ENCODE measurements at regions not wholly inside any gene's neighbourhood (a gene's known extent, or its start where the extent isn't known, plus 50 kb on each side); places are given as distances from the start of the nearest gene placed in this dataset.

DNA sequence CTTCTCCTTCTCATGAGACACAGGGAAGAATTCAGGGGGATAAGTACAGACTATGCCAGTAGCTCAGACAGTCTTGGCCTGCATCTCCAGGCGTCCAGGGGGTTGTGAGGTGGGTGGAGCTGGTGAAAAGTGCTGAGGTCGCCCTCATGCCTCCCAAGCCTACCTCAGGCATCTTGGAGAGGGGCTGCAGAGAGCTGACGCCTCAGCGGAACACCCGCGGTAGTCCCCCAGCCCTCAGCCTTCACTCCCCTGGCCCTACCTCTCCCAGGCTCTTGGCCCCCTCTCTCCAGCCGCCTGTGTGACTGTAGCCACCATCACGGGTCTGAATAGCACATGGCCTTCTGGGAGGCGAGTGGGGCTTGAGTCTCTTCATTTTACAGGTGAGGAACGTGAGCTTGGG is 59.8 kb upstream of the DLK1 start:
- Histone ChIP-seq H3K18ac (ENCODE audit: insufficient read length, low read depth, low read length) (no peak overlapping the region), H3K9me3 (ENCODE audit: control insufficient read depth, low read depth, low read length) (no peaks in the 10 kb centered on the region), H2AFZ (ENCODE audit: low read length) (no peak overlapping the region), H3K14ac (ENCODE audit: insufficient read depth, low read length) (no peak overlapping the region), H3T11ph (ENCODE audit: low read length) (no peak overlapping the region), H2BK15ac (ENCODE audit: low read depth, low read length) (no peak overlapping the region), H3K9ac (ENCODE audit: extremely low read depth, insufficient read length, low read length) (no peak overlapping the region), H3K4me2 (ENCODE audit: insufficient read depth, insufficient read length, low read length) (no peak overlapping the region), H3K27ac (ENCODE audit: insufficient read length, low read depth, low read length) (no peak overlapping the region), H3K4ac (ENCODE audit: low read depth, low read length) (no peak overlapping the region), H3K56ac (ENCODE audit: insufficient read length, low read depth, low read length) (no peak overlapping the region), H3K23ac (ENCODE audit: insufficient read length, low read depth, low read length) (no peak overlapping the region), H4K91ac (ENCODE audit: insufficient read length, low read depth, low read length) (no peak overlapping the region), H2BK12ac (ENCODE audit: insufficient read length, low read depth, low read length) (no peak overlapping the region), H3K4me1 (ENCODE audit: insufficient read depth, low read length) (no peaks in the 10 kb centered on the region), H2BK120ac (ENCODE audit: low read depth, low read length, poor library complexity, severe bottlenecking) (no peak overlapping the region), H2AK5ac (ENCODE audit: insufficient read length, low read length) (no peak overlapping the region), H3K27me3 (ENCODE audit: insufficient read depth, low read length) (no peaks in the 10 kb centered on the region), H4K5ac (ENCODE audit: insufficient read length, low read depth, low read length) (no peak overlapping the region), H3K23me2 (ENCODE audit: insufficient read length, low read depth, low read length, poor library complexity, severe bottlenecking) (no peaks in the 10 kb centered on the region), H3K79me2 (ENCODE audit: insufficient read depth, low read length) (no peaks in the 10 kb centered on the region), H4K20me1 (ENCODE audit: control insufficient read depth, insufficient read depth, insufficient read length) (no peaks in the 10 kb centered on the region), H3K79me1 (ENCODE audit: insufficient read depth, low read depth, low read length, poor library complexity, severe bottlenecking) (no peaks in the 10 kb centered on the region), H2BK20ac (ENCODE audit: low read depth, low read length, poor library complexity, severe bottlenecking) (no peak overlapping the region), H2BK5ac (ENCODE audit: insufficient read length, low read length) (no peak overlapping the region), H4K8ac (replicated peaks; ENCODE audit: insufficient read length, low read depth, low read length) (no peak overlapping the region)
- no peak overlapping the region for H3K4me3 Mint-ChIP-seq
- H3K27me3 Mint-ChIP-seq (ENCODE audit: low read depth) = peaks cover 22% of the 10 kb centered on the region
- H3K36me3 Mint-ChIP-seq (ENCODE audit: insufficient read depth in 1 of 3, low read depth in 3 of 3) = no peaks in the 10 kb centered on the region
- no peak overlapping the region for H3K27ac Mint-ChIP-seq
- no CpG with 5 or more reads among the region's 10 CpGs for WGBS (ENCODE audit: extremely low coverage, insufficient read length, low lambda C conversion rate)
- TF ChIP-seq, protein P1, sequence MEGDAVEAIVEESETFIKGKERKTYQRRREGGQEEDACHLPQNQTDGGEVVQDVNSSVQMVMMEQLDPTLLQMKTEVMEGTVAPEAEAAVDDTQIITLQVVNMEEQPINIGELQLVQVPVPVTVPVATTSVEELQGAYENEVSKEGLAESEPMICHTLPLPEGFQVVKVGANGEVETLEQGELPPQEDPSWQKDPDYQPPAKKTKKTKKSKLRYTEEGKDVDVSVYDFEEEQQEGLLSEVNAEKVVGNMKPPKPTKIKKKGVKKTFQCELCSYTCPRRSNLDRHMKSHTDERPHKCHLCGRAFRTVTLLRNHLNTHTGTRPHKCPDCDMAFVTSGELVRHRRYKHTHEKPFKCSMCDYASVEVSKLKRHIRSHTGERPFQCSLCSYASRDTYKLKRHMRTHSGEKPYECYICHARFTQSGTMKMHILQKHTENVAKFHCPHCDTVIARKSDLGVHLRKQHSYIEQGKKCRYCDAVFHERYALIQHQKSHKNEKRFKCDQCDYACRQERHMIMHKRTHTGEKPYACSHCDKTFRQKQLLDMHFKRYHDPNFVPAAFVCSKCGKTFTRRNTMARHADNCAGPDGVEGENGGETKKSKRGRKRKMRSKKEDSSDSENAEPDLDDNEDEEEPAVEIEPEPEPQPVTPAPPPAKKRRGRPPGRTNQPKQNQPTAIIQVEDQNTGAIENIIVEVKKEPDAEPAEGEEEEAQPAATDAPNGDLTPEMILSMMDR (conservative IDR thresholded peaks at IDR 0.05) = no peak
- DNase-seq = no peak
- peaks cover 10 to 18% of the 10 kb centered on the region in 2 experiments for H3K4me1 Mint-ChIP-seq
- no peaks in the 10 kb centered on the region for H3K9me3 Mint-ChIP-seq

Data from H9 (cell line).